WTC11 (cell line): ENCODE measurements at regions not wholly inside any gene's neighbourhood (a gene's known extent, or its start where the extent isn't known, plus 50 kb on each side); places are given as distances from the start of the nearest gene placed in this dataset.

Source experiments
- ATAC-seq: fragments of 200-7000 bp; cut with Tn5 transposase; 2 replicates; pipeline ENCODE4 v1.10.0; 2021; ENCODE audit warnings: mild to moderate bottlenecking, moderate library complexity
- CTCF ChIA-PET: fragments of 300-600 bp; sonication (Branson Sonifier 250); formaldehyde crosslinking; loops from one replicate; lab custom pipeline; 2021; ENCODE audit warnings: antibody characterized with exemption; lab: Charles Lee
- POLR2A ChIA-PET: fragments of 350-600 bp; sonication (Branson Sonifier 250); formaldehyde crosslinking; loops from one replicate; lab custom pipeline; 2021; ENCODE audit warnings: antibody characterized with exemption; lab: Charles Lee
- DNase-seq: peaks from one replicate; pipeline ENCODE4 v3.0.0; 2021; ENCODE audit warnings: low spot score
- H3K27ac Mint-ChIP-seq: 2 replicates; pipeline ENCODE4 v1.8.0; 2021; ENCODE audit warnings: mixed read lengths
- H3K27me3 Mint-ChIP-seq: 2 replicates; pipeline ENCODE4 v1.8.0; 2021; ENCODE audit warnings: low read depth, mild to moderate bottlenecking, moderate library complexity, mixed read lengths
- H3K36me3 Mint-ChIP-seq: 2 replicates; pipeline ENCODE4 v1.8.0; 2021; ENCODE audit warnings: mixed read lengths
- H3K4me1 Mint-ChIP-seq: 2 replicates; pipeline ENCODE4 v1.8.0; 2022; ENCODE audit warnings: mixed read lengths
- H3K4me3 Mint-ChIP-seq: 2 replicates; pipeline ENCODE4 v1.8.0; 2021; ENCODE audit warnings: mild to moderate bottlenecking, moderate library complexity, mixed read lengths
- H3K9me3 Mint-ChIP-seq: 2 replicates; pipeline ENCODE4 v1.8.0; 2021; ENCODE audit warnings: mixed read lengths
- AR ChIP-seq: fragments of 250-450 bp; sonication (Bioruptor Pico); IDR thresholded peaks from 2 replicates; pipeline ENCODE4 v1.9.0; 2021; ENCODE audit warnings: mild to moderate bottlenecking
- E2F4 ChIP-seq: sonication (generic); formaldehyde crosslinking; IDR thresholded peaks from 2 replicates; pipeline ENCODE4 v1.8.1; 2022; ENCODE audit warnings: low read depth, mild to moderate bottlenecking, moderate library complexity, missing genetic modification reagents, borderline replicate concordance
- ETV6 ChIP-seq: sonication (generic); formaldehyde crosslinking; IDR thresholded peaks from 2 replicates; pipeline ENCODE4 v1.8.1; 2022; ENCODE audit warnings: mild to moderate bottlenecking, missing genetic modification reagents
- FOXP1 ChIP-seq: sonication (generic); formaldehyde crosslinking; IDR thresholded peaks from 2 replicates; pipeline ENCODE4 v1.8.0; 2022; ENCODE audit warnings: missing genetic modification reagents, mild to moderate bottlenecking, moderate library complexity, borderline replicate concordance
- GRHL2 ChIP-seq: fragments of 250-450 bp; sonication (Bioruptor Pico); IDR thresholded peaks from 2 replicates; pipeline ENCODE4 v1.8.0; 2022; ENCODE audit warnings: mild to moderate bottlenecking, moderate library complexity; ENCODE audit not compliant: insufficient replicate concordance, severe bottlenecking
- IRF1 ChIP-seq: sonication (generic); formaldehyde crosslinking; IDR thresholded peaks from 2 replicates; pipeline ENCODE4 v1.8.0; 2023; ENCODE audit warnings: missing genetic modification reagents
- MLX ChIP-seq: sonication (generic); formaldehyde crosslinking; IDR thresholded peaks from 2 replicates; pipeline ENCODE4 v1.8.1; 2023; ENCODE audit warnings: mild to moderate bottlenecking, missing genetic modification reagents, moderate library complexity
- OVOL2 ChIP-seq: fragments of 250-450 bp; sonication (Bioruptor Pico); IDR thresholded peaks from 2 replicates; pipeline ENCODE4 v1.9.0; 2021; ENCODE audit warnings: mild to moderate bottlenecking, borderline replicate concordance
- PRDM15 ChIP-seq: sonication (generic); formaldehyde crosslinking; IDR thresholded peaks from 2 replicates; pipeline ENCODE4 v1.8.0; 2022; ENCODE audit warnings: missing genetic modification reagents
- SMAD3 ChIP-seq: sonication (generic); formaldehyde crosslinking; IDR thresholded peaks from 2 replicates; pipeline ENCODE4 v1.8.0; 2022; ENCODE audit warnings: missing genetic modification reagents, mild to moderate bottlenecking, borderline replicate concordance
- SMAD4 ChIP-seq: sonication (generic); formaldehyde crosslinking; IDR thresholded peaks from 2 replicates; pipeline ENCODE4 v1.8.0; 2022; ENCODE audit warnings: mild to moderate bottlenecking, missing genetic modification reagents
- ZNF138 ChIP-seq: sonication (generic); formaldehyde crosslinking; conservative IDR thresholded peaks from 2 replicates; pipeline ENCODE4 v1.8.1; 2022; ENCODE audit warnings: mild to moderate bottlenecking, moderate library complexity, missing genetic modification reagents
- ZNF263 ChIP-seq: sonication (generic); formaldehyde crosslinking; IDR thresholded peaks from 2 replicates; pipeline ENCODE4 v1.8.1; 2022; ENCODE audit warnings: low read depth, mild to moderate bottlenecking, moderate library complexity, missing genetic modification reagents
- ZNF425 ChIP-seq: fragments of 250-450 bp; sonication (Bioruptor Pico); conservative IDR thresholded peaks from 2 replicates; pipeline ENCODE4 v1.9.0; 2021; ENCODE audit warnings: mild to moderate bottlenecking
- ZNF512 ChIP-seq: sonication (generic); formaldehyde crosslinking; IDR thresholded peaks from 2 replicates; pipeline ENCODE4 v1.8.1; 2022; ENCODE audit warnings: missing genetic modification reagents, borderline replicate concordance
- ZSCAN18 ChIP-seq: fragments of 250-450 bp; sonication (Bioruptor Pico); IDR thresholded peaks from 2 replicates; pipeline ENCODE4 v2.1.2; 2022; ENCODE audit warnings: mild to moderate bottlenecking, moderate library complexity

GRCh38 chr5:174307656-174308271 lies 262.3 kb downstream of the NSG2 start (continued):
- TF ChIP-seq AR = no peak
- TF ChIP-seq OVOL2 (CRISPR knock-in tag) = no peak
- TF ChIP-seq ZNF138 = no peak
- TF ChIP-seq ZSCAN18 (CRISPR knock-in tag) = no peak
- no peak for TF ChIP-seq ZNF263 (CRISPR knock-in tag)
- no peak for TF ChIP-seq MLX (CRISPR knock-in tag)
- no peak for TF ChIP-seq ZNF425 (CRISPR knock-in tag)

GRCh38 chr5:174309131-174309795 lies 263.8 kb downstream of the NSG2 start:
- ChIA-PET POLR2A (no interaction called here), CTCF (interaction anchor here (0.7 to 5.4 kb wide), 3 partner anchors 20 to 290 kb away, joined by 3 to 148 read pairs (median 4); partner anchors contain the start of gene NSG2)
- Mint-ChIP-seq H3K27ac (no peak overlapping the region), H3K4me1 (peaks cover 10% of the 10 kb centered on the region; the same call in 1 of the 2 replicates), H3K9me3 (no peaks in the 10 kb centered on the region), H3K36me3 (no peaks in the 10 kb centered on the region), H3K4me3 (no peak overlapping the region), H3K27me3 (peaks cover 22% of the 10 kb centered on the region)
- no peak for DNase-seq
- ATAC-seq = no peak
- TF ChIP-seq IRF1 (CRISPR knock-in tag) (no peak), ZSCAN18 (CRISPR knock-in tag) (no peak), MLX (CRISPR knock-in tag) (no peak), E2F4 (CRISPR knock-in tag) (no peak), SMAD4 (CRISPR knock-in tag) (no peak), SMAD3 (CRISPR knock-in tag) (no peak), GRHL2 (CRISPR knock-in tag) (no peak), FOXP1 (CRISPR knock-in tag) (no peak), PRDM15 (CRISPR knock-in tag) (no peak), ETV6 (CRISPR knock-in tag) (no peak), ZNF512 (CRISPR knock-in tag) (no peak)
